ENCODE measurements at regions not wholly inside any gene's neighbourhood (a gene's known extent, or its start where the extent isn't known, plus 50 kb on each side); places are given as distances from the start of the nearest gene placed in this dataset.

- TF ChIP-seq CTCF (IDR thresholded peaks at IDR 0.05; ENCODE audit: control extremely low read depth in 1 of 3, insufficient read depth in 1 of 3, low read depth in 1 of 3, low read length in 3 of 3) (no peak), USF2 (IDR thresholded peaks at IDR 0.05; ENCODE audit: low read length) (no peak)
Observed at GRCh38 chr5:173410459-173411233, 82.4 kb upstream of the STC2 start.

Data from H1 (cell line).